ENCODE measurements at regions not wholly inside any gene's neighbourhood (a gene's known extent, or its start where the extent isn't known, plus 50 kb on each side); places are given as distances from the start of the nearest gene placed in this dataset.
A peak's percentile ranks its signal among the peaks of the same experiment; 100 is the strongest.

DNA sequence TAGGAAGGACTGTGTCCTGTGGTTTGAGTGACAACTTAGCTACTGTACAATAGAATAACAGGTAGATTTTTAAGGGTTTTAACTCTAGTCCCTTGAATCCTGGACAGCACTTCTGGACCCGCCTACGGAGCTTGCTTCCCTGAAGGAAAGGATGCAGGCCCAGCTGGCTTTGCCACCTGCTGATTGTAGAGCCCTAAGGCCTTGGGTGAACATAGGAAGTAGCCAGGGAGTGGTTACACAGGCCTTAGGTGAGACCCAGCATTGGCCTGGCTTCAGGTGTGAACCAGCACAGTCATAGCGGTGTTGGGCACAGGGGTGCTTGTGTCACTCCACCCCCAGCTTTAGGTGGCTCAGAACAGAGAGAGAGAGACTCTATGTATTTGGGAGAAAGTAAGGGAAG is 413.5 kb downstream of the GRIA2 start:
- no peak for DNase-seq

DNA sequence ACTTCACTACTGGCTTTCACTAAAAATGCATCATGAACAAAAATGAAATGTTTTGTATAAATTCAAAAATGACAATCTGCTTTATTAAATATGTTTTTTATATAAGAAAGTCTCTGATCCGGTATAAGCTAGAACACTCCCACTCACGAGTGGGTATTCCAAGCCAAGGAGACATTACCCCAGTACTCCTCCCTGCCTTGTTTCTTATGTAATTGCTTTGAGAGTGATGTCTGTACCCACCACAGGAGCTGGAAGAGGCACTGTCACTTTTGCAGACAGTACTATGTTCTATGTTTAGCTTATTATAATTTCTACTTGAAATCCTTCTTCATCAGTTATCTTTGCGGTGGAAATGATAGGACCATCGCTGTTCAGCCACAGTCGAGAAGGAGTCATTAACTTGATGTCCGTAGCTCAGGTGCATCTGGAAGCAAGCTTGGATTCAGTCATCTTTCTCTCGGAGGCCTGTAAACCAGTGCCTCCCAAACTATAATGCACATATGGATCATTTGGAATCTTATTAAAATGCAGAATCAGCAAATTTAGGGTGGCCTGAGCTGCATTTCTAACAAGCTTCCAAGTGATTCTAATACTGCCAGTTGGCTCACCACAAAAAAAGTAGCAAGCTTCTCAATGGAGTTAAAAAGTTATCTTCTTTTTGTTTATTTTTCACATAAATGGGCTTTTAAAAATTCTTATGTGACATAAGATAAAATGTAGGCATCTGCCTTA is 396.4 kb downstream of the GRIA2 start:
- no peak for DNase-seq

DNA sequence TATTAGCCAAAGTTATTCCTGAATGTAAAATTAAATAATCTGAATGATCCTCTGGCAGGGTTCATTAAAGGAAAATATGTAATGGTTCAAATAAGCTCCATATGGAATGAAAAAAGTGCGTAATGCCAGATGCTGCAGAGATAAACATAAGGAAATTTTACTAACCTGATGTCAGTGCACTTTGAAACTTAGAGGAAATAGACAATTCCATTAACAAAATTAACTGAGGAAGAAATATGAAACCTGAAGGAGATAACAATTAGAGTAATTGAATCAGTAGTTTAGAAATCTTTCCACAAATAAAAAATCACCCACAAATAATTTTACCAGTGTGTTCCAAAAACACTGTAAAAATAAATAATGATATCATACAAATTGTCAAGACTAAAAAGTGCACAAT is 387.5 kb downstream of the GRIA2 start:
- DNase-seq, result no peak

DNA sequence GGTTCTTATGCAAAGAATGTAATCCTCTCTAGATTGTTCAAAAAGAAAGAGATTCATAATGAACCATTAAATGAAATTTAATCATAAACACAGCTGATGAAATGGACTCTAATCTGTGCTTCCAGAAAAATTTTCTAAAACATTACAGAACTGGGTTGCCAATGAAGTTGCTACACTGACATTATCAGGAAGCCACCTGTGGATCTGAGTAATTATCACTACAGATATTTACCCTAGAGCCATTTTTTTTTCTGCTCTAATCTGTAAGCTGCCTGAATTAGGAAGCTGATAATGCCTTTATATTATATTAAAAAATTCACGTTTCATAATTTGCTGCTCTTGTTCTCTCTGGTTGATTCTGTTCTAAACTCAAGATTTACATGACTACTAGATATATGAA is 380.1 kb downstream of the GRIA2 start:
- DNase-seq, result no peak

DNA sequence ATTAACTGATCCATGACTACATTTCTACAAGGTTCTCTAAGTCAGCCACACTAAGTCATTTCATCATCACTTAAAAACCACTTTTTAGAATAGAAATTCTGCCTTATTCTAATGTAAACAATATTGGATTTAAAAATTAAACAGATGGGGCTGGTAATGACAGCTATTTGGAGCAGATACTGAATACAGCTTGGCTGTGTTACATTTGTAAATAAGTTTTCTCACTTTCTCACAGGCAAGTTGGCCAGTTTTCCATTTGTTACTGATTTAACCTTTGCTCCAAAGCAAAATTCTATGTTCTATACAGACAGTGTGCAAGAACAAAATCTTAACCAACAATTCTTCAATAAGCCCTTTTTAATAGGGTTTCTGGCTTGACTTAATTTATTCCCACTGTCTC is 370.7 kb downstream of the GRIA2 start:
- no peak for DNase-seq

DNA sequence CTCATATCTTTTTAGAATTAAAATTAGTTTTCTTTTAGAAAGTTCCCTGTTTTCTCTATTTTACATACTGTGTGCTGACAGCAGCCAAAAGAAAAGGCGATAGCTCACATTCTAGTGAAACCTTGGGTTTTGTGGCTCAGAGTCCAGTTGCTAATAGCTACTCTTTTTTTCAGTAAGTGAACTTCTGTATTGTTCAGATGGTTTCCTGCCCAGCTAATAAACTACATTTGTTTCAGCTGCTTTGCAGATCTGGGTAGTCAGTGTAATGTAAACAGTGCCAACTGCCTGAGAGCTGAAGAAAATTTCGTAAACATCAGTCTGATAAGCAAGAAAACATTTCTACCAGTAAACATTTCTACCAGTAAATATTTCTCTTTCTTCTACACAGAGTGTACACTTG is 370.2 kb downstream of the GRIA2 start:
- DNase-seq, result no peak

DNA sequence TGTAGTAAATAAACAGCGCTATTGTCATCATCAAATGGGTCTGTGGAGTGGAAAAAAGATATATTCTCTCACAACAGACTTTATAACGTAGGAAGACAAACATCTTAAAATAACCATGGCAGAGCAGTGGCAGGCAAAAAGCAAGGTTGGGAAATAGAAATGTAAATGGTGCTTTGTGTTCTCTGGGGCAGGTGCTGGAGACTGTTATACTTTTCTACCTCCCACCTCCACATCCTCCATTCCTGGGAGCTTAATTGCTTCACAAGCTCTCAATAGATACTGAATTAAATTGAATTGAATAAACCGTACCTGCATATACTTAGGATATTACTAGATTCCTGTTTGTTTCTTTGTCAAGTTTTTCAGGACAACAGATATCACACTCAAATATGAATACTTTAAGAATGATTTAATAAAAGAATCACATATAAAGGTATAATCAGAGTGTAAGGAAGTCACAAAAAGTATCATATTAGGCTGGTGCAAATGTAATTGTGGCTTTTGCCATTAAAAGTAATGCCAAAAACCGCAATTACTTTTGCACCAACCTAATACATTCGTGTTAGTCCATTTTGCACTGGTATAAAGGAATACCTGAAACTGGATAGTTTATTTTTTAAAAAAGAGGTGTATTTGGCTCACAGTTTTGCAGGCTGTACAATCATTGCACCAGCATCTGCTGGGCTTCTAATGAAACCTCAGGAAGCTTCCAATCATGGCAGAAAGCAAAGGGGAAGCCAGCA is 367.3 kb downstream of the GRIA2 start:
- no peak for DNase-seq

DNA sequence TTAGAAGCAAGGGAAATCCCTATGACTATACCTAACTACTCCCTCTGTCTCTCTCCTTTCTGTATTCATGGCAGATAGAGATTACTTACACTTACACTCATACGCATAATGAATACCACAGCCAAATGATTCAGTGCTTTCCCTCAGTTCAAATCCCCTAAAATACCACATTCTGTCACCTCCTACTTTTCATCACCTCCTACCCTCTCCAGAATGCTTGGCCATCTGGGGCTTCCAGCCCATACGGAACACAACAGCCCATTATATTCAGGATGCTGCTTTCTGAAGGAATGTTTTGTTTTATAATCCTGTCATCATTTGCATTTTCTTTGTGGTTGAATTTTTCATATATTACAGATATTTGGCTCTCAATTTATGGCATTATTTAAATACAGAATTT is 361.6 kb downstream of the GRIA2 start:
- no peak for DNase-seq

DNA sequence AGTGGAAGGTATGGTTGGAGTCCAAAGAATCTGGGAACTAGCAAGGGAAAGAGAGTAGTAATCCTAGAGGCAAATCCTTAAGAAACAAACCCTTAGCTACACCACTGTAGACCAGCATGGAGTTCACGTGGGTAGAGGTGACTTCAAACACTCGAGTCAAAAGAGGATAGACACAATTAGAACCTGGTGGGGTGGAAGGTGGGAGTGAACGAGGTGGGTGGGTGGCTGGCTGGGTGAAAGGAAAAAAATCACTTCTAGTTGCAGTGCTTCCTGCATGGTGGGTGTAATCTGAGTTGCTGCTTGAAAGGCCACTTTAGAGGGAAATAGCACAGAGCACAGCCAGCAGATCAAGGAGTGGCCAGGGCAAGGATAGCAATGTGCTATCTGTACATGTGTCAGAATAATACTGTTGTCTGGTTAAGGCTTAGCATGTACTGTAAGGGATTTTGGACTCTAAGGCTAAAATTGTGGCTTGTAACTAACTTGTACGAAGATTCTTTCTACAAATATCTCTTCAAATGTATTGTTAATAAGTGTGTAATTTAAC is 356.2 kb downstream of the GRIA2 start:
- no peak for DNase-seq

DNA sequence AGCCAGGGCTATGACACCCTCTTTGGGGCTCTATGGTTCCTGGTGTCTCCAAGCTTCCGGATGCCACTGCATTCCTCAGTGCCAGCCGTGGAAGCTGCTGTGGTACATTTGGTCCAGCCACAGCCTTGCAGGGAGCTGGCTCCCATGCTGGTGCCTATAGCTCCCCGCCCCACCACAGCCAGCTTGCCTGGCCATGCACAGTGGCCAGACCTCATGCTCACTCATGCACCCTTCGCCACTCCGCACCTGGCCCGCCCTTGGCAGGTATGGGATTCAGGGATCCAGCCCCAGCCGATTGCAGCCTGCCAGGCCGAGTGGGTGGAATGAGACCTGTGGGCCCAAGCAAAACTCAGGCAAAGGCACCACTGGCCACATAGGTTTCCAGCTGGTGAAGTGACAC is 354.8 kb downstream of the GRIA2 start:
- no peak for DNase-seq

DNA sequence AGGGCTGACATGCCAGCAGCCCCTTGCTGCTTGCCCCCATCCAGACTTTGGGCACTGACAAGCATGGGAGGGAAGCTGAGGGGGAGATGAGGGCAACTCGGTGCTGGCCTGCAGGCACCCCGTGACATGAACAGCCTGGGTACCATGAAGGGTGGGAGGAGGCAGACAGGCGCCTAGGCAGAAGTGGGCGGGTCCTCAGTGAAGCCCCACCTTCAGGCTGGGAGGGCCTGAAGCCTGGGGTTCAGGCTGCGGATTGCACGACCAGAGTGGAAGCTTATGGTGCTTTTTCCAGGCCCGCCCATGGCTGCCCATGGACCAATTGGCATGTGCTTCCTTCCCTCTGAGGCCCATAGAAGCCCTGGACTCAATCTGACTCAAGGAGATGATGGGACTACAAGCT is 354.1 kb downstream of the GRIA2 start:
- no peak for DNase-seq

DNA sequence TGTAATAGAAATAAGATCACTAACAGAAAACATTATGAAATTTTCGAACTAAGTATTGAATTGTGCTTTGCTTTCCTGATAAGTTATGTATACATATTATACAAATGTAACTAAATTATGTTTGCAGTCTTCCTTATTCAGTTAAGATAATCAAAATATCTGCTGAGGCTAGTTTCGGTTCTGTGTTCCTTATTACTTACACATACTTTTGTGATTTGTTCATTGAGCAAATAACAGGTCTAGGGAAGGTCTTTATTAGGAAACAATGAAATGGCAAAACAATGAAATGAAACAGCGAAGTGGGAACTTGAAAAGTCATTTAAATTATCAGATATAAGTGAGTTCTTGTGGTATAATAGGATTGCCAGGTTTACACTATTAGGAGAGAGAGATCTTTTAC is 352.4 kb downstream of the GRIA2 start:
- no peak for DNase-seq

DNA sequence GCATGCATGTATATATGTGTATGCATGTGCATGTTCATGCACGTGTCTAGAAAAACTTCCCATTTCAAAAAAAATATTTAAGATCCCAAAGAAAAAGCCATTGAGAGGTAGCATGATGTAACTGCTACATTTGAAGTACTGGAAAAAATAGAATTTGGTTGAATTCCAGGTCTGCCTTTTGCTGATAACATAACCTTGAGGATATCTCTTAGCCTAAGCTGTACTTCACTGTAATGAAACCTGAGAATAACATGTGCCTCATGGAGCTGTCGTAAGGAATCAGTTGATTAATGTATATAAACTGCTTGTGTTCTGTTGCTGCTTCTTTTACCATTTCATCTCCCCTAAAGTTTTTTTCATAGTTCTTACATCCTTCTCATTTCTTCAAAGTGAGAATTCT is 351.8 kb downstream of the GRIA2 start:
- no peak for DNase-seq

DNA sequence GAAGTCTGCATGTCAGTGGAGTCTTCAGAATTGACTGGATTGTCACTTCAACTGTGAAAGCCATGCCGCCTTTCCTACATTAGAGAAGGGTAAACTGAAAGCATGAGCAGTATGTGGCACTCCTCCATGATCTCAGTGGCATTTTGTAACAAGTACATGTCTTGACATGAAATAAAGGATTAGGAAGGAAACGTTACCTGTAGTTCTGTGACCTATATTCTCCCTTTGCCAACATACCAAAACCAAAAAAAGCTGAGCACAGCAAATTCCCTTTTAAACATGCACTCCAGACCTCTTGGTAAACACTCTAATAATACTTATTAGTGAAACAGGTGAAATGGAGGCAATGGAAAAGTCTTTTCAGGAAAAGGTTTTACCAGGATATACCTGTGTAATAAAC is 344.2 kb downstream of the GRIA2 start:
- DNase-seq, result peak; percentile 22

DNA sequence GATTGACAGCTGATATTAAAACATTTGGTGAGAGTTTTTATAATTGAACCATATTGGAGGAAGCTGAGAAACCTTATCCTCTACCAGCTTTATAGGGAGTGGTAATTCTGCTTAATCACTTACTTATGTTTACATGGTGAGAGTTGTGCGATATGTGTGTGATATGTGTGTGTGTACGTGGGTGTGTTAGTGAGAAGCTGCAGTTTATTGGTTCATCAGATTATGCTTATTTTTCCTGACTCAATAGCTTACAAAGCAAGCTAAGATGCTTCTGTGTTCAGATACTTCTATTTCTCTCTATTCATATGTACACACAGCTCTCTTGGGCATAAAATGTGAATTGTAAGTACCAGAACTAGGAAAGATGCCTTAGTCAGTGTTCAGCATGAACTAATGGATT is 343.7 kb downstream of the GRIA2 start:
- DNase-seq, result no peak

DNA sequence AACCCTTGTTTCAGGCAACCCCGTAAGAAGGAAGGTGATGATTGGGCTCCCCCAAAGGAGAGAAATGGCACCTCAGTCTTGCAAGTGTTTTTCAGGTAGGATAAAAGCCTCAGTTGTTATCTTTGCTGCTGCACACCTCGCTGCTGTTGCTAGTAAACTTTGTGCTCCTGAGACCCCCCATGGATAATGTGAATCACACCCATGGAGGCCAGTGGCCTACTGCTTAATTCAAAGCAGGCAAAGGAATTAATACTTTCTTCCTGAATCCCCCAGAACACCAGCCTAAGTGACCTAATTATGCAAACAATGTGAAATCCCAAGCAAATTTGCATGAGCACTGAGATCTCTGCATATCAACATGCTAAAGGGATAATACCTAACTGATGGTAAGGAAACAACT is 337.5 kb downstream of the GRIA2 start:
- no peak for DNase-seq

DNA sequence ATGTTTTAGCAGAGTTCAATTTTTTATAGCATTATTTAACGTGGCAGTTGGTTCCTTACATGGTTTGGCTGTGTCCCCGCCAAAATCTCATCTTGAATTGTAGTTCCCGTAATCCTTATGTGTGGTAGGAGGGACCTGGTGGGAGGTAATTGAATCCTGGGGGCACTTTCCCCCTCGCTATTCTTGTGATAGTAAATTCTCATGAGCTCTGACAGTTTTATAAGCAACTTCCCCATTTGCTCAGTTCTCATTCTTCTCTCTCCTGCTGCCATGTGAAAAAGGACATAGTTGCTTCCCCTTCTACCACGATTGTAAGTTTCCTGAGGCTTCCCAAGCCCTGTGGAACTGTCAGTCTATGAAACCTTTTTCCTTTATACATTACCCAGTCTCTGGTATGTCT is 329.5 kb downstream of the GRIA2 start:
- no peak for DNase-seq

DNA sequence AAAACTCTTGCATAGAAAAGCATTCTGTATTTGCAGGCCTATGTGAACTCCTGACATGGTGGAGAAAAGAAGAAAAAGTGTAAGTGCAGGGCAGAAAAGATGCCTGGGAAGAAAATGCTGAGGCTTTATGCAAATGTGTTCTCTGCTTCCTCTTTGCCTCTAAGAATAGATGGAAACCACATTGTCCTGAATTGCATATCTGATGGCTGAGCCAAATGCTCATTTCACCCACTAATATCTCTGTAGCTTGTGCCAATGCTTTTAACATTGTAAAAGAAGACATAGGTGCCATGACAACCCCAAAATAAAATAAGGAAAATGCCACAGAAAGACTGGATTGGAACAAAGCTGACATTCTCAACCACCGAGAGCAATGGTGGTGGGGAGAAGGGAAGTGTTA is 307.4 kb downstream of the GRIA2 start:
- no peak for DNase-seq

DNA sequence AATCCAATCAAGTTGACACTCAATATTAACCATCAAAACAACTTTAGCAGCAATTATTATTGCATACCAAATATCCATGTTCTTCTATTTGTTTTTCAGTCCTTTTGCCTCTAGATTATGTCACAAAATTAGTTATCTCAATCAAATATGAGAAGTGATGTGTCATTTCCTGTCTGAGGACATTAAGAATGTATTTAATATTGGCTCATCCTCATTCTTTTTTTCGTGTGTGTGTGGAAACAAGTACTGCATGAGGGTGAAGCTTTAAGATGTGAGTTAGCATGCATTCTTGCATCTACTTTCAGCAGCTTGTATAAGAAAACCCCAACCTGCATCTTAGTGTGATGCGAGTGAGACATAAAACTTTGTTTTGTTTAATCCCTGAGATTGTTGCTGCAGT is 301.4 kb downstream of the GRIA2 start:
- no peak for DNase-seq

DNA sequence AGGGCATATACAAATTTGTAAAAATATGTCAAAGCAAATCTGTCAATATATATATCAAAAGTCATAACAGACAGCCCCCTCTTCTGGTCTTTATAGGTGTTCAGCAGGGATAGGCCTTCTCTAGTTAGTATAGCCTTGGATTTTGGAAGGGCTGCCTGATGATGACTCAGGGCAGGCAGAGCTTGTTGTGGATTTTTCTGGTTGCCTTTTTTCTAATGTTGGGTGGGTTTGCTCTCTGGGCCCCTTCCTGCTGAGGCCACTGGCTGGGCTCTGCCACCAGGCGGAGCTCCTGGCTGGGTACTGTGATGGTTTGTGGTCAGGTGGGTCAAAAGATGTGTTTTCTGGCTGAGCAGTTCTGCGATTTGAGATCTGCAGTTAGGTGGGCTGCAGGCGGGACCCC is 294.2 kb downstream of the GRIA2 start:
- DNase-seq, result peak; percentile 6

DNA sequence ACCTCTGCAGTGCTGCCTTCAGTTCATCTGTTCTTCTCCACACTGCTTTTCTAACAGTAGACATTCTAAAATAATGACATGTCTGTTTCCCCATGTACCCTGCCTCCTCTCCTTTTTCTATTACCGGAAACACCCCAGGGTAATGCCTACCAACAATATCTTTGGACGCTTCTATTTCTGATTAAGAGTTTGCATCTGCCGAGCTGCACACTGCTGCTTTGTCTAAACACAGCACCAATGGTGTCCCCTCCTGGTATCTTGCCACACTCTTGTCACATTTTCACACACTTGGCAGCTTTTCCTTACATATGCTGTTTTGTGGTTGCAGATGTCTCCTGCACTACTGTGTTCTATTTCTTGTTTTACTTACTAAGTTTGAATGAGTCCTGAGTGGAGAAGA is 288.8 kb downstream of the GRIA2 start:
- no peak for DNase-seq

DNA sequence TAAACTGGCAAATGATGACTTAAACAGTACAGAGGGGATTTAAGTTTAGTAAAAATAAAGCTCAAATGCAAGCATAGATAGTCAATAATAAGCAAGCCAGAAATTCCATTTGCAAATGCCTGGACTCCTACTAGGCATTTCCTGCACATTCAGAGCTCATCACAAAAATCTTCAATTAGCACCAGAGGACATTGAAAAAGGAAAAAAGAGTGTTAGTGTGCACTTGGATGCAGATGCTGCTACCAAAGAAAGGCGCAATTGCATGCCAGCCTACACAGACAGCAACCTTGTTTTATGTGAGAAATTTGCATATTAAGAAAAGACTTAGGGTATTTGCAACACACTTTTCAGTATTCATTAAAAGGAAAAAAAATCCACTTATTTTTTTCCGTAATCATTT is 282.1 kb downstream of the GRIA2 start:
- DNase-seq, result no peak

DNA sequence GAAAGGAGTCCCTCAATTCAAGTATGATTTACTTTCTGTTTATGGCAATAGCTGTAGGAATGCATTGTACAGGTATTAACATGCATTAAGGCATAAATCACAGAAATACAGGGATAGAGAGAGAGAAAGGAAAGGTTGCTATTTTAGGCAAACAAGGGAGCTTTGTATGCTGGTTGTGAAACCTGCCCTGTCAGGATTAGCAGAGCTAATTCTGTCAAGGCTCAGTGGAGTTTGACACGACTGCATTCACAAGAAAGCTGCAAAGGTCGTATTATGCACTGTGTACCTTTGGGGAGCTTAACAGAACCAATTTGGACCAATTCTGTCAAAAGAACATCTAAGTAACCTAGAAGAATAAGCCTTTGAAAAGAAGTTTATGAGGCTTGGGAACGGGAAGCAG is 239.3 kb downstream of the GRIA2 start:
- peak; percentile 5 for DNase-seq

DNA sequence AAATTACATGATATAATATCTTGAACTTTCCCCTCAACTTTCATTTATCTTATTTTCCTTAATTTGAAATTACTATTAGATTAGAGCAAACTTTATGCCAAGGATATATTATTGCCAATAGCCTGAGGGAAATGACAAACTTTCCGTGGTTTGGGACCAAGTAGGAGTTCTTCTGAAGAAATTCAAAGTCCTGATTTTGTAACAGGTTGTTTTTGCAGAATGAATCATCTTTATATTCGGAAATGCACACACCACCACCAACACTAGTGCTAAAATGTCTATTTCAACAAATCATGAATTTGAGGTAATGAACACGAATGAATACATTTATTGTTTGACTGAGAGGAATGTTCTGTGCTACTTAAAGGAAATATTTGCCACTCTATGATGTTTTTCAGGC is 226.7 kb downstream of the GRIA2 start:
- DNase-seq, result no peak

DNA sequence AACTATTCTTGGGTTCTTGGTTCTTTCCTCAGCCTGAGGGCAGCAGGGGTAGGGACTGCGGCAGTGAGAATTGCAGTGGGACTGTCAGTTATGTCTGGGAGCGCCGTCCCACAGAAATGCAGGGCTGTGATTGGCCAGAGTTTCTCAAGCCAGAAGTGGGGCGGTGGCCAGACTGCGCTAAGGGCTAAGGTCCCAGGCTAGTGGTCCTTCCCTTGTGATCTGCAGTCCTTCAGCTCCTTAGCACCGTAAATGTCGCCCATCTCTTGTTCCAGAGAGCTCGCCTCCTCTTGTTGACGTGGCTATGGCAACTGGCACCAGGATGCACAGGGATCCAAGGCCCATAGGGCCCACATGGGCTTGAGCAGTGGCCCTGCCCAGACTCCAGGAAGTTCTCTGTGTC is 223.5 kb downstream of the GRIA2 start:
- no peak for DNase-seq

All from retina (tissue), 1 donor.